ENCODE measurements at regions not wholly inside any gene's neighbourhood (a gene's known extent, or its start where the extent isn't known, plus 50 kb on each side); places are given as distances from the start of the nearest gene placed in this dataset.
"Not testable (repeated sequence)": the region's sequence is repeated elsewhere in the genome, so short reads cannot be mapped to it uniquely, and the experiment has no call there.

GRCh38 chr6:50962213-50962759 is 143.6 kb downstream of the TFAP2B start:
- DNase-seq = no peak

GRCh38 chr6:50963952-50964351 is 145.3 kb downstream of the TFAP2B start:
- no peak for DNase-seq

GRCh38 chr6:50965495-50965894 is 146.8 kb downstream of the TFAP2B start:
- DNase-seq = no peak

GRCh38 chr6:50966532-50966931 is 147.9 kb downstream of the TFAP2B start:
- DNase-seq = no peak

GRCh38 chr6:50966986-50967385 is 148.3 kb downstream of the TFAP2B start:
- no peak for DNase-seq

GRCh38 chr6:50968246-50968645 is 149.6 kb downstream of the TFAP2B start:
- not testable (repeated sequence) for DNase-seq

- DNase-seq = no peak
Observed at GRCh38 chr6:50970908-50971307, 152.2 kb downstream of the TFAP2B start.

- DNase-seq = no peak
Observed at GRCh38 chr6:50973464-50973863, 154.8 kb downstream of the TFAP2B start.

GRCh38 chr6:50974319-50974718 is 155.6 kb downstream of the TFAP2B start:
- no peak for DNase-seq

GRCh38 chr6:50975216-50975615 is 156.5 kb downstream of the TFAP2B start:
- no peak for DNase-seq

GRCh38 chr6:50976907-50977306 is 158.2 kb downstream of the TFAP2B start:
- no peak for DNase-seq

GRCh38 chr6:50977796-50978195 is 159.1 kb downstream of the TFAP2B start:
- no peak for DNase-seq

GRCh38 chr6:50978380-50979170 is 159.9 kb downstream of the TFAP2B start:
- no peak for DNase-seq

GRCh38 chr6:50979171-50979525 is 160.5 kb downstream of the TFAP2B start:
- DNase-seq = no peak

- DNase-seq = no peak
Observed at GRCh38 chr6:50984135-50984534, 165.5 kb downstream of the TFAP2B start.

GRCh38 chr6:50986319-50986718 is 167.6 kb downstream of the TFAP2B start:
- DNase-seq = no peak

GRCh38 chr6:50989123-50989522 is 170.5 kb downstream of the TFAP2B start:
- DNase-seq = no peak

- no peak for DNase-seq
Observed at GRCh38 chr6:50990750-50991446, 172.2 kb downstream of the TFAP2B start.

GRCh38 chr6:50992232-50992631 is 173.6 kb downstream of the TFAP2B start:
- DNase-seq = no peak

- no peak for DNase-seq
Observed at GRCh38 chr6:50992704-50993625, 174.3 kb downstream of the TFAP2B start.

- DNase-seq = no peak
Observed at GRCh38 chr6:50993941-50994720, 175.5 kb downstream of the TFAP2B start.

GRCh38 chr6:50995036-50995435 is 176.4 kb downstream of the TFAP2B start:
- no peak for DNase-seq
